Endodermal cell (in vitro differentiated cells): ENCODE measurements at regions not wholly inside any gene's neighbourhood (a gene's known extent, or its start where the extent isn't known, plus 50 kb on each side); places are given as distances from the start of the nearest gene placed in this dataset.

Experiments
- DNase-seq: peaks from one replicate; pipeline ENCODE4 v3.0.0-alpha.2; 2017
- H3K27ac ChIP-seq: 2 replicates; pipeline ENCODE4 v1.5.1; 2013; ENCODE audit warnings: mild to moderate bottlenecking, low read depth, low read length, moderate library complexity
- H3K27me3 ChIP-seq: 2 replicates; pipeline ENCODE4 v1.6.1; 2013; ENCODE audit warnings: mild to moderate bottlenecking, low read length, moderate library complexity; ENCODE audit not compliant: insufficient read depth, control insufficient read depth, poor library complexity, severe bottlenecking
- H3K36me3 ChIP-seq: 2 replicates; pipeline ENCODE4 v1.7.0; 2013; ENCODE audit warnings: mild to moderate bottlenecking, low read length, moderate library complexity; ENCODE audit not compliant: control insufficient read depth, insufficient read depth
- H3K4me1 ChIP-seq: one replicate; pipeline ENCODE4 v1.7.0; 2013; ENCODE audit warnings: low read length; ENCODE audit not compliant: control insufficient read depth, insufficient read depth
- H3K4me3 ChIP-seq: 2 replicates; pipeline ENCODE4 v1.5.1; 2013; ENCODE audit warnings: mild to moderate bottlenecking, low read length, moderate library complexity
- H3K9ac ChIP-seq: 2 replicates; pipeline ENCODE4 v1.6.1; 2013; ENCODE audit warnings: mild to moderate bottlenecking, low read length, moderate library complexity; ENCODE audit not compliant: poor library complexity, severe bottlenecking; ENCODE audit errors: extremely low read depth
- H3K9me3 ChIP-seq: 2 replicates; pipeline ENCODE4 v1.6.1; 2013; ENCODE audit warnings: mild to moderate bottlenecking, low read length, moderate library complexity; ENCODE audit not compliant: control insufficient read depth
- H3K27ac Mint-ChIP-seq: 2 replicates; pipeline ENCODE4 v1.8.0; 2020; ENCODE audit warnings: mixed read lengths
- H3K27me3 Mint-ChIP-seq: 2 replicates; pipeline ENCODE4 v1.8.0; 2021; ENCODE audit warnings: mild to moderate bottlenecking, mixed read lengths; ENCODE audit not compliant: insufficient read depth
- H3K36me3 Mint-ChIP-seq: 2 replicates; pipeline ENCODE4 v1.8.0; 2020; ENCODE audit warnings: low read depth, mixed read lengths
- H3K4me1 Mint-ChIP-seq: 2 replicates; pipeline ENCODE4 v1.8.0; 2020; ENCODE audit warnings: mixed read lengths
- H3K4me3 Mint-ChIP-seq: 2 replicates; pipeline ENCODE4 v1.8.0; 2020; ENCODE audit warnings: mild to moderate bottlenecking, moderate library complexity, mixed read lengths
- H3K9me3 Mint-ChIP-seq: 2 replicates; pipeline ENCODE4 v1.8.0; 2020; ENCODE audit warnings: mild to moderate bottlenecking, mixed read lengths
- CTCF ChIP-seq: fragments of 200-600 bp; sonication (generic); conservative IDR thresholded peaks from 2 replicates; pipeline ENCODE4 v1.5.0; 2021; ENCODE audit warnings: antibody characterized with exemption, mild to moderate bottlenecking
- WGBS, 2 experiments: methylation state at CpG; one replicate each; pipeline versions ENCODE4 v1.1.5 to v1.1.7; 2013; ENCODE audit warnings: missing lambda C conversion rate in 2 of 2, mixed read lengths in 1 of 2; ENCODE audit not compliant: insufficient coverage in 1 of 2, insufficient read length in 1 of 2; 5-methylcytosine and 5-hydroxymethylcytosine counted together

GRCh38 chr3:107945417-107946094, 145.3 kb downstream of the CD47 start:
- DNase-seq = no peak
- TF ChIP-seq CTCF = no peak
- Mint-ChIP-seq H3K27ac (no peak overlapping the region), H3K4me1 (no peaks in the 10 kb centered on the region), H3K27me3 (no peaks in the 10 kb centered on the region), H3K4me3 (no peak overlapping the region), H3K36me3 (no peaks in the 10 kb centered on the region), H3K9me3 (no peaks in the 10 kb centered on the region)
- H3K9me3 ChIP-seq = no peaks in the 10 kb centered on the region
- H3K36me3 ChIP-seq = no peaks in the 10 kb centered on the region
- H3K4me3 ChIP-seq = no peak overlapping the region
- no peak overlapping the region for H3K27ac ChIP-seq
- no peak overlapping the region for H3K9ac ChIP-seq
- H3K27me3 ChIP-seq = no peaks in the 10 kb centered on the region
- WGBS, 2 experiments = 100% methylated on average over 1 of the region's 1 CpG; no CpG with 5 or more reads in 1 of the 2 experiments
- H3K4me1 ChIP-seq = no peaks in the 10 kb centered on the region

GRCh38 chr3:107943786-107944523, 146.9 kb downstream of the CD47 start:
- Histone ChIP-seq H3K4me1 (peaks cover 1% of the 10 kb centered on the region), H3K4me3 (no peak overlapping the region), H3K9ac (no peak overlapping the region), H3K27ac (no peak overlapping the region), H3K36me3 (no peaks in the 10 kb centered on the region), H3K27me3 (no peaks in the 10 kb centered on the region), H3K9me3 (no peaks in the 10 kb centered on the region)
- Mint-ChIP-seq H3K36me3 (no peaks in the 10 kb centered on the region), H3K9me3 (no peaks in the 10 kb centered on the region), H3K4me1 (no peaks in the 10 kb centered on the region), H3K27ac (no peak overlapping the region), H3K27me3 (no peaks in the 10 kb centered on the region), H3K4me3 (no peak overlapping the region)
- 90 to 92% methylated on average over 2 to 5 of the region's 5 CpGs for WGBS, 2 experiments
- TF ChIP-seq CTCF = no peak
- no peak for DNase-seq

DNA sequence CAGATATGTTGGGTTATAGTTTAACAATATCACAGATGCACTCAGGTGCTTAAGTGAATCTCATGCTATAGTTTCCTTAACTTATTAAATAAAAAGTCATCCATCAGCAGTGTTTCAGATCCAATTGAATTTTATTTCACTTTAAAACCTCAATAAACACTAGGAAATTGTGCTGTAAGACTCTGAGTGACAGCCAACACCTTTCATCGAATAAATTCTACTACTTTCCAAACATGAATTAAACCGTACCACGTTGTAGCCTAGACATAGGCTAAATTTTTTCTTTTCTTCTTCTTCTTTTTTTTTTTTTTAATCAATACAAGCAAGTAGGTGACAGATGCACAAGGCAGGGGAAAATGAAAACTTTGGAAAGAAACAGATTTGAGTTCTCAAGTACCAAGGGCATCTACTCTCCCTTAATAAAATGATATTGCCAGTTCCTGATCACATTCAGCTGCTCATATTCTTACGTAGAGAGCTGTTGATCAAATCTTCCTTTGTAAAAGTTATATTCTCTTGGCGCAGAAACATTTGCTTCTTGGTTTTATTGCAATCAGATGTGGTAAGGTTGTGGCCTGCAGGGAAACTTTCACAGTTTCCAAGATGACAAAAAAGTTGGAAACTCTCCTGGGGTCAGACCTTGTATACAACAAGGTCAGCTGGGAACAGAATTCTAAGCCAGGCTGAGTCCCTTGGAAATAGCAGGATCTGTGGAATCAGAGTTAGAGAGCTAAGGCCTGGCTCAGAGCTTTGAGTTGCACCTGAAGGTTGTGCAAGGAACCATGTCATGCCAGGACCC, 147.7 kb downstream of the CD47 start:
- no peak overlapping the region for H3K27ac ChIP-seq
- no peaks in the 10 kb centered on the region for H3K9me3 Mint-ChIP-seq
- no peak for DNase-seq
- H3K4me3 Mint-ChIP-seq = no peak overlapping the region
- H3K4me1 ChIP-seq = peaks cover 3% of the 10 kb centered on the region
- H3K27me3 Mint-ChIP-seq = no peaks in the 10 kb centered on the region
- H3K9ac ChIP-seq = no peak overlapping the region
- TF ChIP-seq CTCF = no peak
- no peaks in the 10 kb centered on the region for H3K36me3 Mint-ChIP-seq
- H3K36me3 ChIP-seq = no peaks in the 10 kb centered on the region
- H3K9me3 ChIP-seq = no peaks in the 10 kb centered on the region
- no peaks in the 10 kb centered on the region for H3K4me1 Mint-ChIP-seq
- H3K4me3 ChIP-seq = no peak overlapping the region
- WGBS, 2 experiments = 77 to 81% methylated on average over 5 of the region's 5 CpGs
- H3K27ac Mint-ChIP-seq = no peak overlapping the region
- no peaks in the 10 kb centered on the region for H3K27me3 ChIP-seq
